SHP77 treated with DMSO at 0.1 percent for 48 hours (cell line): ENCODE measurements at regions not wholly inside any gene's neighbourhood (a gene's known extent, or its start where the extent isn't known, plus 50 kb on each side); places are given as distances from the start of the nearest gene placed in this dataset.
"Not testable (repeated sequence)": the region's sequence is repeated elsewhere in the genome, so short reads cannot be mapped to it uniquely, and the experiment has no call there.

Source experiments
- DNase-seq: peaks from one replicate; lab custom pipeline; 2025; lab: John Stamatoyannopoulos, UW

- no peak for DNase-seq
Observed at GRCh38 chr5:2096887-2097505, 214.3 kb upstream of the IRX4 start.

GRCh38 chr5:2095011-2095410 is 212.3 kb upstream of the IRX4 start:
- no peak for DNase-seq

GRCh38 chr5:2094616-2094995 is 211.9 kb upstream of the IRX4 start:
- DNase-seq = no peak

- DNase-seq = no peak
Observed at GRCh38 chr5:2093859-2094615, 211.3 kb upstream of the IRX4 start.

GRCh38 chr5:2091921-2092320 is 209.2 kb upstream of the IRX4 start:
- no peak for DNase-seq

- DNase-seq = no peak
Observed at GRCh38 chr5:2087980-2088379, 205.3 kb upstream of the IRX4 start.

GRCh38 chr5:2075365-2075764 is 192.6 kb upstream of the IRX4 start:
- no peak for DNase-seq

- no peak for DNase-seq
Observed at GRCh38 chr5:2071562-2071961, 188.8 kb upstream of the IRX4 start.

GRCh38 chr5:2070787-2071186 is 188.1 kb upstream of the IRX4 start:
- not testable (repeated sequence) for DNase-seq

GRCh38 chr5:2068531-2068930 is 185.8 kb upstream of the IRX4 start:
- no peak for DNase-seq

- no peak for DNase-seq
Observed at GRCh38 chr5:2066373-2066772, 183.6 kb upstream of the IRX4 start.

- DNase-seq = not testable (repeated sequence)
Observed at GRCh38 chr5:2063380-2063779, 180.7 kb upstream of the IRX4 start.

- DNase-seq = no peak
Observed at GRCh38 chr5:2052687-2053086, 170.0 kb upstream of the IRX4 start.

GRCh38 chr5:2049876-2050275 is 167.2 kb upstream of the IRX4 start:
- DNase-seq = no peak

GRCh38 chr5:2048664-2049063 is 165.9 kb upstream of the IRX4 start:
- DNase-seq = no peak

- no peak for DNase-seq
Observed at GRCh38 chr5:2047341-2047927, 164.7 kb upstream of the IRX4 start.

- no peak for DNase-seq
Observed at GRCh38 chr5:2044041-2044440, 161.3 kb upstream of the IRX4 start.

- DNase-seq = no peak
Observed at GRCh38 chr5:2039180-2039531, 156.4 kb upstream of the IRX4 start.

- no peak for DNase-seq
Observed at GRCh38 chr5:2038321-2039179, 155.8 kb upstream of the IRX4 start.

- DNase-seq = no peak
Observed at GRCh38 chr5:2036885-2037284, 154.2 kb upstream of the IRX4 start.

- DNase-seq = no peak
Observed at GRCh38 chr5:2032432-2032831, 149.7 kb upstream of the IRX4 start.

GRCh38 chr5:2031581-2031980 is 148.9 kb upstream of the IRX4 start:
- no peak for DNase-seq

GRCh38 chr5:2030131-2030530 is 147.4 kb upstream of the IRX4 start:
- DNase-seq = no peak
